HEK293 (cell line): ENCODE measurements at regions not wholly inside any gene's neighbourhood (a gene's known extent, or its start where the extent isn't known, plus 50 kb on each side); places are given as distances from the start of the nearest gene placed in this dataset.

Experiments
- CTCF ChIA-PET: fragments of 350-600 bp; formaldehyde crosslinking; extraction: SDS; loops from one replicate; lab custom pipeline; 2021; ENCODE audit warnings: antibody characterized with exemption; lab: Yijun Ruan, JAX
- POLR2A ChIA-PET: fragments of 300-600 bp; formaldehyde crosslinking; extraction: SDS; loops from one replicate; lab custom pipeline; 2020; ENCODE audit warnings: antibody characterized with exemption, inconsistent platforms; lab: Yijun Ruan, JAX
- H3K27ac ChIP-seq: fragments of 200-500 bp; sonication (Bioruptor generic); 2 replicates; pipeline ENCODE4 v1.5.1; 2014; ENCODE audit warnings: low read depth, low read length, control low read depth, inconsistent platforms; ENCODE audit errors: extremely low read depth
- H3K36me3 ChIP-seq, 2 experiments: fragments of 200-500 bp in 1 of 2; sonication (Bioruptor generic) in 1 of 2; 1 replicate in 1 of 2; 2 replicates in 1 of 2; pipeline ENCODE4 v1.5.1; 2014 to 2017; ENCODE audit warnings: inconsistent platforms in 2 of 2, low read length in 2 of 2; ENCODE audit not compliant: control insufficient read depth in 2 of 2, insufficient read depth in 1 of 2
- H3K4me1 ChIP-seq: fragments of 200-500 bp; sonication (Bioruptor generic); 2 replicates; pipeline ENCODE4 v1.5.1; 2014; ENCODE audit warnings: mild to moderate bottlenecking, low read length, inconsistent platforms; ENCODE audit not compliant: control insufficient read depth, insufficient read depth
- H3K4me3 ChIP-seq: 2 replicates; pipeline ENCODE4 v1.5.1; 2011; ENCODE audit warnings: low read depth, mild to moderate bottlenecking, control low read depth, low read length, moderate library complexity
- H3K9me3 ChIP-seq: fragments of 200-500 bp; sonication (Bioruptor generic); 2 replicates; pipeline ENCODE4 v1.5.1; 2014; ENCODE audit warnings: low read depth, low read length, inconsistent platforms; ENCODE audit not compliant: control insufficient read depth, insufficient read depth
- AEBP2 ChIP-seq: fragments of 450-650 bp; formaldehyde crosslinking; IDR thresholded peaks from 2 replicates; pipeline ENCODE4 v1.5.1; 2016; ENCODE audit warnings: missing biosample characterization, missing genetic modification characterization, borderline replicate concordance
- GLI2 ChIP-seq: fragments of 450-650 bp; formaldehyde crosslinking; IDR thresholded peaks from 2 replicates; pipeline ENCODE4; 2017; ENCODE audit warnings: missing biosample characterization, missing genetic modification characterization, low read depth, borderline replicate concordance
- IKZF3 ChIP-seq: fragments of 450-650 bp; IDR thresholded peaks from 2 replicates; pipeline ENCODE4 v1.5.0; 2018; ENCODE audit warnings: missing biosample characterization, mild to moderate bottlenecking, missing genetic modification characterization, moderate library complexity
- PATZ1 ChIP-seq: fragments of 450-650 bp; formaldehyde crosslinking; IDR thresholded peaks from 2 replicates; pipeline ENCODE4 v1.5.1; 2016; ENCODE audit warnings: missing biosample characterization, missing genetic modification characterization
- REPIN1 ChIP-seq: fragments of 450-650 bp; formaldehyde crosslinking; IDR thresholded peaks from 2 replicates; pipeline ENCODE4 v1.5.1; 2017; ENCODE audit warnings: missing biosample characterization, missing genetic modification characterization, low read depth
- ZBTB1 ChIP-seq: fragments of 450-650 bp; formaldehyde crosslinking; IDR thresholded peaks from 2 replicates; pipeline ENCODE4 v1.5.1; 2016; ENCODE audit warnings: missing biosample characterization, missing genetic modification characterization
- ZEB2 ChIP-seq: fragments of 450-650 bp; formaldehyde crosslinking; IDR thresholded peaks from 2 replicates; pipeline ENCODE4 v1.5.1; 2016; ENCODE audit warnings: missing biosample characterization, missing genetic modification characterization
- ZFP37 ChIP-seq: fragments of 450-650 bp; formaldehyde crosslinking; IDR thresholded peaks from 2 replicates; pipeline ENCODE4 v1.5.1; 2016; ENCODE audit warnings: missing biosample characterization, missing genetic modification characterization
- ZIC2 ChIP-seq: fragments of 450-650 bp; formaldehyde crosslinking; IDR thresholded peaks from 2 replicates; pipeline ENCODE4 v1.5.1; 2016; ENCODE audit warnings: missing biosample characterization, missing genetic modification characterization
- ZNF223 ChIP-seq: fragments of 450-650 bp; formaldehyde crosslinking; IDR thresholded peaks from 2 replicates; pipeline ENCODE4 v1.5.1; 2016; ENCODE audit warnings: missing biosample characterization, missing genetic modification characterization
- ZNF544 ChIP-seq: fragments of 450-650 bp; formaldehyde crosslinking; IDR thresholded peaks from 2 replicates; pipeline ENCODE4 v1.5.0; 2017; ENCODE audit warnings: missing biosample characterization, missing genetic modification characterization
- ZNF610 ChIP-seq: fragments of 450-650 bp; formaldehyde crosslinking; IDR thresholded peaks from 2 replicates; pipeline ENCODE4 v1.5.1; 2016; ENCODE audit warnings: missing biosample characterization, missing genetic modification characterization, borderline replicate concordance
- ZNF623 ChIP-seq: fragments of 450-650 bp; formaldehyde crosslinking; IDR thresholded peaks from 2 replicates; pipeline ENCODE4 v1.5.1; 2016; ENCODE audit warnings: missing biosample characterization, missing genetic modification characterization
- ZNF639 ChIP-seq: fragments of 450-650 bp; formaldehyde crosslinking; IDR thresholded peaks from 2 replicates; pipeline ENCODE4 v1.5.1; 2016; ENCODE audit warnings: missing biosample characterization, missing genetic modification characterization
- ZNF701 ChIP-seq: fragments of 450-650 bp; formaldehyde crosslinking; IDR thresholded peaks from 2 replicates; pipeline ENCODE4 v1.5.1; 2016; ENCODE audit warnings: missing biosample characterization, missing genetic modification characterization
- ZNF776 ChIP-seq: fragments of 450-650 bp; formaldehyde crosslinking; IDR thresholded peaks from 2 replicates; pipeline ENCODE4 v1.5.0; 2017; ENCODE audit warnings: missing biosample characterization, missing genetic modification characterization, borderline replicate concordance
- ZNF837 ChIP-seq: fragments of 450-650 bp; formaldehyde crosslinking; IDR thresholded peaks from 2 replicates; pipeline ENCODE4 v1.5.1; 2016; ENCODE audit warnings: missing biosample characterization, missing genetic modification characterization
- ZSCAN4 ChIP-seq: fragments of 450-650 bp; formaldehyde crosslinking; IDR thresholded peaks from 2 replicates; pipeline ENCODE4 v1.5.1; 2017; ENCODE audit warnings: missing biosample characterization, missing genetic modification characterization

GRCh38 chr10:78196964-78197363 is 163.3 kb downstream of the RPS24 start:
- H3K4me3 ChIP-seq, result no peak overlapping the region
- no peak overlapping the region for H3K27ac ChIP-seq
- no peaks in the 10 kb centered on the region for H3K36me3 ChIP-seq
- CTCF ChIA-PET, result interaction anchor here (0.6 kb wide), 1 partner anchor 150 kb away, joined by 4 read pairs; no protein-coding TSS in a partner anchor
- peaks cover 18% of the 10 kb centered on the region for H3K4me1 ChIP-seq
- POLR2A ChIA-PET, result no interaction called here
- no peaks in the 10 kb centered on the region for H3K9me3 ChIP-seq
- TF ChIP-seq ZSCAN4 (peak; percentile 94), ZNF776 (tag by site-specific recombination) (no peak), ZBTB1 (tag by site-specific recombination) (no peak), ZNF623 (tag by site-specific recombination) (no peak), ZNF701 (no peak), ZIC2 (peak; percentile 22; the same call in 1 of the 2 replicates), AEBP2 (tag by site-specific recombination) (no peak), REPIN1 (no peak), ZNF544 (tag by site-specific recombination) (no peak), PATZ1 (tag by site-specific recombination) (no peak), ZNF610 (tag by site-specific recombination) (no peak), ZNF639 (no peak), ZNF223 (no peak), ZNF837 (tag by site-specific recombination) (no peak), GLI2 (no peak)

- no peaks in the 10 kb centered on the region for H3K36me3 ChIP-seq
- CTCF ChIA-PET, result interaction anchor here (0.6 to 1.9 kb wide), 2 partner anchors 150 to 643 kb away, joined by 4 to 7 read pairs; no protein-coding TSS in a partner anchor
- H3K4me1 ChIP-seq, result peaks cover 18% of the 10 kb centered on the region
- H3K27ac ChIP-seq, result no peak overlapping the region
- POLR2A ChIA-PET, result no interaction called here
- H3K4me3 ChIP-seq, result no peak overlapping the region
- no peaks in the 10 kb centered on the region for H3K9me3 ChIP-seq
- TF ChIP-seq ZNF623 (tag by site-specific recombination), result peak; percentile 96
- no peak for TF ChIP-seq ZFP37 (tag by site-specific recombination)
- TF ChIP-seq IKZF3, result no peak
- no peak for TF ChIP-seq ZEB2 (tag by site-specific recombination)
- no peak for TF ChIP-seq ZNF544 (tag by site-specific recombination)
- TF ChIP-seq, all 188 proteins: peak for 1
Measured at GRCh38 chr10:78197628-78198272, 164.1 kb downstream of the RPS24 start.
